Heart left ventricle (tissue), 13 donors: ENCODE measurements at regions not wholly inside any gene's neighbourhood (a gene's known extent, or its start where the extent isn't known, plus 50 kb on each side); places are given as distances from the start of the nearest gene placed in this dataset.

Experiments
- POLR2A ChIP-seq, 2 donors: fragments of 450-650 bp; IDR thresholded peaks; one replicate each; pipeline ENCODE4 v1.6.1; 2017; ENCODE audit warnings: antibody characterized with exemption in 2 of 2, mild to moderate bottlenecking in 2 of 2, moderate library complexity in 2 of 2
- TF ChIP-seq, protein P1 (sequence below), 12 donors: fragments of 200-600 bp; sonication (generic) in 4 of 12; IDR thresholded peaks; one replicate each; pipeline versions ENCODE4 v1.5.0 to v1.8.0; 2018 to 2022; ENCODE audit warnings: antibody characterized with exemption in 12 of 12, mild to moderate bottlenecking in 5 of 12
- donor health status: ischemic (EF 13 %, LVEDD 7.1; RV severe dilation, severe dysfunction).
- donor health status: DM: no; HTN: yes; CAD: no.
- donor health status: DM: no; HTN: no; CAD: no.
- donor health status: ischemic (EF 25% LVEDD 6.9; RV normal size, moderate dysfunction).
- donor health status: ischemic (EF 25% LVEDD 5.7; RV mildly dilated, moderate dysfunction).
- donor health status: ischemic (EF 35%, LVEDD 5.7; RV mildly dilated, moderate dysfunction).
- donor health status: nonischemic (EF 11% LVEDD 7.7; RV severe dilation, severe dysfunction).
- donor health status: DM: yes; HTN: yes; CAD: no.
- donor health status: PGD.
- donor health status: ischemic (EF 29% LVEDD 5.4; RV normal size, mild dysfunction).
- donor health status: nonischemic (EF 23%, LVEDD 6.1; RV moderate dilation, normal function).

- no peak for TF ChIP-seq POLR2A (IDR thresholded peaks at IDR 0.05)
- TF ChIP-seq, protein P1, sequence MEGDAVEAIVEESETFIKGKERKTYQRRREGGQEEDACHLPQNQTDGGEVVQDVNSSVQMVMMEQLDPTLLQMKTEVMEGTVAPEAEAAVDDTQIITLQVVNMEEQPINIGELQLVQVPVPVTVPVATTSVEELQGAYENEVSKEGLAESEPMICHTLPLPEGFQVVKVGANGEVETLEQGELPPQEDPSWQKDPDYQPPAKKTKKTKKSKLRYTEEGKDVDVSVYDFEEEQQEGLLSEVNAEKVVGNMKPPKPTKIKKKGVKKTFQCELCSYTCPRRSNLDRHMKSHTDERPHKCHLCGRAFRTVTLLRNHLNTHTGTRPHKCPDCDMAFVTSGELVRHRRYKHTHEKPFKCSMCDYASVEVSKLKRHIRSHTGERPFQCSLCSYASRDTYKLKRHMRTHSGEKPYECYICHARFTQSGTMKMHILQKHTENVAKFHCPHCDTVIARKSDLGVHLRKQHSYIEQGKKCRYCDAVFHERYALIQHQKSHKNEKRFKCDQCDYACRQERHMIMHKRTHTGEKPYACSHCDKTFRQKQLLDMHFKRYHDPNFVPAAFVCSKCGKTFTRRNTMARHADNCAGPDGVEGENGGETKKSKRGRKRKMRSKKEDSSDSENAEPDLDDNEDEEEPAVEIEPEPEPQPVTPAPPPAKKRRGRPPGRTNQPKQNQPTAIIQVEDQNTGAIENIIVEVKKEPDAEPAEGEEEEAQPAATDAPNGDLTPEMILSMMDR (IDR thresholded peaks at IDR 0.05), result no peak
Observed at GRCh38 chr4:155076256-155076785, 132.1 kb upstream of the NPY2R start.
